Fibroblast of skin of back (primary cell): ENCODE measurements at regions not wholly inside any gene's neighbourhood (a gene's known extent, or its start where the extent isn't known, plus 50 kb on each side); places are given as distances from the start of the nearest gene placed in this dataset.

Experiments used
- DNase-seq: peaks from one replicate; pipeline ENCODE4 v3.0.0-alpha.2; 2013

DNA sequence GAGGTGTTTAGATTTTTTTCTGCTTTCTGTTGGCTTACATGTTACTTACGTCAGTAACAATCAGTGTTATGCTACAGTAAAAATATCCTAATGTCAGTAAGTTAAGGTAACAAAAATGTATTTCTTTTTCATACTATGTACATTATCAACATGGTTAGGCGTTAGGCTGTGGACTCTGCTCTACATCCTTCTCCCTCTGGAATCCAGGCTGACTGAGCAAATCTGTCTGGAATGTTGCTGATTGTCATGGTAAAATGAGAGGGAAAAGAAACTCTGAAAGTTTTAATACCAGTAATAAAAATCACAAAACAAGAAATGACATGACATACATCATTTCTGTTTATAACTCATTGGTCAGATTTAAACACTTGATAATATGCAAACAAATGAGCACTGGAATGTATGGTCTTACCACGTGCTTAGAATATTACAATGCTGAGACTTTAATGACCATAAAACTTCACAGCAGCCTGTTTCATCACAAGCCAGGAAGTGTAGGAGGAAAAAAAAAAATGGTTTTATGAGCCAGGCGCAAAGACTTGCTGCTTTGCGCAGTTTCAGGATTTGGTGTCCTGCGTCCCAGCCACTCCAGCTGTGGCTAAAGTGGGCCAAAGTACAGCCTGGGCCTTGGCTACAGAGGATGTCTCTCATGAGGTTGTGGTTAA is 252.4 kb downstream of the FSIP2 start:
- peak; percentile 43 for DNase-seq

DNA sequence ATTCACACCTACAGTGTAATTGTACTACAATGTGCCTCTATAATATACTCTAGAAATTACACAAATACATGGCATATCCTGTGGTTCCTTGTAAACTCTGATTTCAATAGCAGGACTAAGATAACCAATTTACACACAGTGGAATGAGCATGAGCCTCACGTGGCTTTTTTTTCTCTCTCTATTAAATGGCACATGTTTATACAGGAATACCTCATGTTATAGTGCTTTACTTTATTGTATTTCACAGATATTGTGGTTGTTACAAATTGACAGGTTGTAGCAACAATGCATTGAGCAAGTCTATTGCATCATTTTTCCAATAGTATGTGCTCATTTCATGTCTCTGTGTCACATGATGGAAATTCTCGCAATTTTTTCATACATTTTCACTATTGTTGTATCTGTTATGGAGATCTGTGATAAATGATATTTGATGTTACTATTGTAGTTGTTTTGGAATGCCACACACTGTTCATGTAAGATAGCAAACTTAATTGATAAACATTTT is 260.0 kb downstream of the FSIP2 start:
- DNase-seq, result no peak

DNA sequence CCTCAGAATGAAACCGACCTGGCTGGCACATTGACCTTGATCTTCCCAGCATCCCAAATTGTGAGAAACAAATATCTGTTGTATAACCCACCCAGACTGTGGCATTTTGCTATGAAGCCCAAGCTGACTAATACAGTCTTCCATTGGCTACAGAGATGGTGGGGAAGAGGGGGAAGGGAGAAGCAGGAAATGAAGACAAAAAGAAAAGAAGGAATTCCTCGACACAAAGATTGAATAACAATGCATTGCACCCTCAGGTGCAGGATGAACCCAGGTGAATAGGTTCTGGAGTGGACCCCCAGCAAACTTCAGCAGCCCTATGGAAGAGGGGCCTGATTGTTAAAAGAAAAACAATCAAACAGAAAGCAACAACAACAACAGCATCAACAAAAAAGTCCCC is 270.7 kb downstream of the FSIP2 start:
- DNase-seq, result no peak

- no peak for DNase-seq
Measured at GRCh38 chr2:186017278-186017677, 278.7 kb downstream of the FSIP2 start.

DNA sequence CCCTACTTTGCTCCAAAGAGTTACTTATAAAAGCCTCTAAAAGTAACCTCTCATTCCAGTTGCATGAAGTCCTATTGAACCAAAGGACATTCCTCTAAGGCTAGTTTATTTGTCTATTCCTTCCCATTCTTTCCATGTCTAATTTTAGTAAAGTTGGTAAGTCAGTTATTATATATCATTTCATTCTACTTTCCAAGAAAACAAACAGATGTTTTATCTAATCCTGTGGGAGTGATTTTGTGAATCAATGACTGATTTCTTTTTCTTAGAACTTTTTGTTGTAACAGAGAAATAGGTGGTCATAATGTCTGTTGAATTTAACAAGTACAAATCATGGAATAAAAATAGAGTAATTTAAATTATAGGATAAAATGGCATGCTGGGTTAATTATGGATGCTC is 286.3 kb downstream of the FSIP2 start:
- DNase-seq, result no peak

GRCh38 chr2:186027922-186028321 is 289.3 kb downstream of the FSIP2 start:
- DNase-seq, result no peak

DNA sequence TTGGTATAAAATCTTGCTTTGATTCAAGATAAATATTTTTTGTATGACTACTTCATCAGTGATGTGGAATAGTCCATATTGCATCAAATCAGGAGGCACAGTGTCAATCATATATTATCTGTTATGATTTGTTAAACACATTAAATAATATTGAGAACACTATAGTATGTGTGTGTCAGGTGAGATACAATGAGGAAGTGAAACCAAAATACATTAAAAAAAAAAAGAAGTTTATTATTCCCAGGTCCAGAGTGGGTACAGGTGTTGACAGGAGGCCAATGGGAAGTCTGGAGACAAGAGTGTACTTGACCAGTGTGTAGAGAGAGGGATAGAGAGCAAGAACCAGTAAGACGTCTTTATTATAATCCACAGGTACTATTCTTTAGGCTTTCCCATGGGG is 292.6 kb downstream of the FSIP2 start:
- DNase-seq, result no peak

- no peak for DNase-seq
Measured at GRCh38 chr2:186032102-186032738, 293.6 kb downstream of the FSIP2 start.

DNA sequence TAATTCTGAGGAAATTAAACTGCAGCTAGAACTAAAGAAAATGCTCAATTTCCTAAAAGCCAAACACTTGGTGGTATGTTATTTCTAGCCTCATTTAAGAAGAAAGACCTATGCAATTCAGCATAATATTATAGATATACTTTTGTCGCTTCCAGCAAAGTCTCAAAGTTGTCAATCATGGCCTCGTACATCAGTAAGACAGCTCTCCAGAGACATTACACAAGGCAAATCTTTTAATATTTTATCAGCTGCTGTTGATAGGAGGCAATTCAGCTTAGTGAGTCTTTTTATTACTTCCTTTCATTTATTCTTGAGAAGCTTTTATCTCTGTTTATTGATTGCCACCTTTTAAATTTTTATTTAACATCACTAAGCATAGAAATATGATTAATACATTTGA is 294.3 kb downstream of the FSIP2 start:
- no peak for DNase-seq

DNA sequence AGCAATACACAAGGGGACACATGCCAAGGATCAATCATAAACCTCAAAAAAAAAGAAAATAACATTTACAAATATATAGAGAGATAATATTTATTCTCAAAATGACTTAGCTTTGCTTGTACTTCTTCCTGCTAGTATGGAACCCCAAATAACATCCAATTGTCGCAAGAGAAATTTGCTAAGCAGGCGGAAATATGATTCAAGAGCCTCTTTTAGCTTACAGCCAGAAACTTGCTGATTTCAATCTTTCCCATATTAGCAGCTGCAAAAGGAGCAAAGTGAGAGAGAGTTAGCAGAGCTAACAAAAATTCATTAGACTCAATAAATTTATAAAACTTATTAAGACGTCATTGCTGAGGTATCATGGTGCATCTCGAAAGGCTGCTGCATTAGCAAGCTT is 294.9 kb downstream of the FSIP2 start:
- no peak for DNase-seq

DNA sequence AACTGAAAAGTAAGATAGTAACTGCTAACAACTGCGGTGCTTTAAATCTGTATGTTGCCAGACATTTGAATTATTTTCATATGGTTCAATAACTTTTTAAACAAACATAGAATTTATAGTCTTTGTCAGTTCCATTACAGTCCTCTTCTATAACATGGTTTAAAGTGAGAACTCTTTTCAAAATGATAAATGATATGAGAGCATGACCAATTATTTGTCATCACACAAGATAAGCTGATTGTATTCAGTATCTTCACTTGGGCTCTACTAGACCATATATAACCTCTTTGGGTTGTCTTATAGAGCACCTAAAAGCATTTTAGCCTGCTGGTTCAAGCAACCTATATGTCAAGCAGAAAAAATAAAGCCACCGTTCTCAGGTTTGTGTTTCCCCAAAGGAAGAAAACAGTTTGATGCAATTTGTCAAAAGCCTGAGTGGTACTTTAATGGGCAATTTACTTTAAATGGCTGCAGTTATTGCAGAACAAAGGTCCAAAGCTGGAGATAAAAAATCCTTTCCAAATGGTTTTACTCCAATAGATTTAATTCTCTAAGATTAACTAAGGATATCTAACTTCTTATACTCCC is 298.4 kb downstream of the FSIP2 start:
- DNase-seq, result no peak

- no peak for DNase-seq
Measured at GRCh38 chr2:186042207-186043028, 303.8 kb downstream of the FSIP2 start.

DNA sequence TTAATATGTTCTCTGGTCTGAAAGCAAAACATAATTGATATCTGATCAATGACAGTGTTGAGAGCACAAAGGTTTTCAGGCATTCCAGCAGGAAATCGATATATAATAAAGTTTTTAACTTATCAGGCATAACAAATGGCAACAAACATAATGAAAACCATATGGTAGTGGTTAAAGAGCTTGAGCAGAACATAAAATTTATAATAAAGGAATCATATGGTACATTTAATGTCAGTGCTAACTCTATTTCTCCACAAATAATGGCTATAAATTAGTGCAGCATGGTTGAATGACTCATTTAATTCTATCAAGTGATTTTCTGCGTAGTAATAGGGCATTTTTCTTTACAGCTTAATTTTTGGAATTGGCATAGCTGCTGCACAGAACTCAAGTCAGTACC is 306.2 kb downstream of the FSIP2 start:
- DNase-seq, result no peak

DNA sequence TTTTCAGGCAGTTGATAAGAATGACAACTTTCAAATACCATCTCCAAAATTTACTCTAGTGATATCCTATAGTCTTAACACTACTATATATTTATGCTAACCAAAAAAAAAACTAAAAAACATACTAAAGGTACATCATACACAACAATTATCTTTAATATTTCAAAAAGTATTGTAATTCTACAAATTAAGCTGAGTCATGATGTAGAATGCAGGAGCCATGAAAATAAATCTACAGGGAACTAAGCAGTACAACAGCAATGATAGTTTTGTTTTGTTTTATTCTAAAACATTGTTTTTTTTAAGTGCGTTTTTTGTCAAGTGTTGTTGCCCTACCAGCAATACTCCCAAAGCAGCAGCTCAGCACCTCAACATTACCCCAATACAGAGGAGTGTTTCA is 314.3 kb downstream of the FSIP2 start:
- DNase-seq, result no peak

DNA sequence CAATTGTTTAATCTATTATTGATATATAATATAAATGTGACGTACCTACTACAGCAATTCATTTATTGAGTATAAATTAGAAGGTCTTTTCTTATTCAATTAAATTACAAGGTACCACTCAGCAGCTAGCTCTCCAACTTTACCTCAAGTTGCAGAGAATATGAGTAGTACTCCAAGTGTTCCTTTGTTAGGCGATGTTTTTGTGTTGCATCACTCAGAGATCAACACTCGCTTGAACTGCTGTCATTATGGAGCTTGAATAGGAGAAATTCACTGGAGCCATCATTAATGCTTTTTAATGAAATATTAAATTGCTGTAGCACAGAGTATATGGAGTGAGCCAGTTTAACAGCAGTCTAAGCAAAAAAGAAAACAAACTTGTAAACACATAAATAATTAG is 320.0 kb downstream of the FSIP2 start:
- no peak for DNase-seq

DNA sequence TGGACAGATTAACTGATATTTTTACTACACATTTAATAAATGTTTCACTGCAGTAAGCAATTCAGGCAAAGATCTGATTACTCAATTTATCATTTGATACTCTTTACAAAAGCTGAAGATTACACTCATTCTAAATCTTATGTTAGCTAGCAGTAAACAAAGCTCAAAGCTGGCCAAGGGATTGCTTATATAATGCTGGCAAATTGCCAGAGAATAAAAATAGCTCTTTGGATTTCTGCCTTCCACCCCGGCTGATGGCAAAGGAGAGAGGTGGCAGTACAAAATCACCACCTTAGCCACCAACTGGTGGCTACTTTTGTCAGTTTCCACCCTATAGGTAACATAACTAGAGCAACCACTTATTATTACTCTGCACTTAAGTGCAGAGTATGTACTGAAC is 320.5 kb downstream of the FSIP2 start:
- no peak for DNase-seq

GRCh38 chr2:186060744-186061440 is 322.3 kb downstream of the FSIP2 start:
- peak; percentile 30 for DNase-seq

- no peak for DNase-seq
Measured at GRCh38 chr2:186064507-186064906, 325.9 kb downstream of the FSIP2 start.

DNA sequence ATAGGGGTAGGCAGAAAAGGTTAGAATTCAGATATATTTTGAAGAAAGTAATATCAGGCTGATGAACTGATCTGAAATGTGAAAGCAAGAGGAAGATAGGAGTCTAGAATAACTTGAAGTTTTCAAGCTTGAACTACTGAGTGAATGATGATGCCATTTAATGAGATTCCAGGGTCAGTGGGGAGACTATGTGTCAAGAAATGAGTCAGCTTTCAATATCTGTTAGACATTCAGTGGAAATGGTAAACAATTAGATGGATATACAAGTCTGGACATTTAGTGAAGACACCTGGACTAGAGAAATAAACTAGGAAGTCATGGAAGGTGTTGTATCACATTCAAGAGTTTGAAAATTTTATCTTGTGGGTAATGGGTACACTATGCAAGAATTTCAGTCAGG is 326.9 kb downstream of the FSIP2 start:
- no peak for DNase-seq

GRCh38 chr2:186068139-186068801 is 329.7 kb downstream of the FSIP2 start:
- DNase-seq, result no peak

DNA sequence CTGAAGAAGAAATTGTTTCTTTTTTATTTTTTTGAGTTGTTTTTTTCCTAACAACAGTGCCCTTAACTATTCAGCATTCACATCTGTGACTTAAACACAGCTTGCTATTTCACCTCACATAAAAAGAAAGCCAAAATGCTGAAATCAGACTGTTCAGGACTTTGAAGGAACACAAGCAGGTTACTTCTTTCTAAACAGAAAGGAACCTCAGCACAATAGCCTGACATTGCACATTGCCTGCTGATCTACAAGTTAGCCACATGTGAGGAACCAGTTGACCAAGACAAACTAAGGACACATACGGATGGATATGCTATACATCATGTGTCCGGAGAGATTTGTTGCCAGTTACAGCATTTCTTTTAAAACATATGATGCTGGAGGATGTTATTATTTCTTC is 331.1 kb downstream of the FSIP2 start:
- no peak for DNase-seq

- DNase-seq, result no peak
Measured at GRCh38 chr2:186085226-186085625, 346.6 kb downstream of the FSIP2 start.
